DOHH2 (cell line): ENCODE measurements at regions not wholly inside any gene's neighbourhood (a gene's known extent, or its start where the extent isn't known, plus 50 kb on each side); places are given as distances from the start of the nearest gene placed in this dataset.

Source experiments
- CTCF ChIP-seq: fragments of 200-600 bp; sonication (generic); IDR thresholded peaks from one replicate; pipeline ENCODE4 v1.5.1; 2014; ENCODE audit warnings: antibody characterized with exemption, mild to moderate bottlenecking, low read depth, low read length; ENCODE audit not compliant: poor library complexity, severe bottlenecking
- EZH2phosphoT487 ChIP-seq: fragments of 200-600 bp; sonication (generic); IDR thresholded peaks from 2 replicates; pipeline ENCODE4 v1.6.1; 2017; ENCODE audit warnings: borderline replicate concordance, mild to moderate bottlenecking, antibody characterized with exemption, low read length, moderate library complexity, mixed read lengths

GRCh38 chr13:23509781-23510543 lies 60.2 kb upstream of the TNFRSF19 start:
- TF ChIP-seq CTCF = no peak
- no peak for TF ChIP-seq EZH2phosphoT487
